Skeletal muscle tissue (tissue), 3 donors: ENCODE measurements at regions not wholly inside any gene's neighbourhood (a gene's known extent, or its start where the extent isn't known, plus 50 kb on each side); places are given as distances from the start of the nearest gene placed in this dataset.

Experiments
- H3K27ac ChIP-seq: one replicate; pipeline ENCODE4 v1.7.0; 2013; ENCODE audit warnings: mild to moderate bottlenecking, low read depth, low read length, inconsistent platforms
- H3K27me3 ChIP-seq, 3 donors: one replicate each; pipeline ENCODE4 v1.7.0; 2013; ENCODE audit warnings: low read length in 3 of 3; ENCODE audit not compliant: control insufficient read depth in 3 of 3, insufficient read depth in 3 of 3
- H3K36me3 ChIP-seq, 3 donors: one replicate each; pipeline ENCODE4 v1.7.0; 2013; ENCODE audit warnings: low read length in 3 of 3; ENCODE audit not compliant: control insufficient read depth in 3 of 3, insufficient read depth in 3 of 3
- H3K4me1 ChIP-seq, 3 donors: one replicate each; pipeline ENCODE4 v1.7.0; 2013; ENCODE audit warnings: low read length in 3 of 3, mild to moderate bottlenecking in 3 of 3; ENCODE audit not compliant: control insufficient read depth in 3 of 3, insufficient read depth in 3 of 3
- H3K4me3 ChIP-seq, 3 donors: one replicate each; pipeline ENCODE4 v1.7.0; 2013; ENCODE audit warnings: low read length in 3 of 3
- H3K9ac ChIP-seq, 3 donors: one replicate each; pipeline ENCODE4 v1.7.0; 2013; ENCODE audit warnings: low read length in 3 of 3, mild to moderate bottlenecking in 3 of 3, moderate library complexity in 2 of 3, low read depth in 1 of 3
- H3K9me3 ChIP-seq, 3 donors: one replicate each; pipeline ENCODE4 v1.7.0; 2013; ENCODE audit warnings: low read length in 3 of 3; ENCODE audit not compliant: control insufficient read depth in 3 of 3
- donor health status: Osteomylitis.

DNA sequence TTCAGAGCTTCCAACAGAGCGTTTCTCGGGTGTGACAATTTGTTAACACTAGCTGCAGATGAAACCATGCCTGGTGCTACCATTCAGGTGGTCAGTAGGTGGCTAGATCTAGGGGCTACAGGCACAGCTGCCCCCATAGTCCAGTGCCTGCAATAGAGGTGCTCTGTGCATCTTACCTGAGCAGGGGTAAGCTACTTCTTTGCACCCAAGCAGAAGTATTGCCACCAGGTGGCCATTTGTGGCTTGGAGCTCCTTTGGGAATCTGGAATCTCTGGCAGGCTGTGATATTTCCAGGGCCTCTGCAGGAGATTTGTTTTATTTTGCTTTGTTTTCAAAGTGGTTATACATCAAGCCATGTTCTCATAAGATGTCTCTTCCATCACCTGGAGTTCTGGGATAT lies 170.7 kb upstream of the PUDP start:
- Histone ChIP-seq H3K27ac (no peak overlapping the region), H3K36me3 (no peaks in the 10 kb centered on the region), H3K27me3 (no peaks in the 10 kb centered on the region), H3K9ac (no peak overlapping the region), H3K9me3 (no peaks in the 10 kb centered on the region), H3K4me3 (no peak overlapping the region), H3K4me1 (peaks cover 0 to 7% (median 6%) of the 10 kb centered on the region in 3 donors)

DNA sequence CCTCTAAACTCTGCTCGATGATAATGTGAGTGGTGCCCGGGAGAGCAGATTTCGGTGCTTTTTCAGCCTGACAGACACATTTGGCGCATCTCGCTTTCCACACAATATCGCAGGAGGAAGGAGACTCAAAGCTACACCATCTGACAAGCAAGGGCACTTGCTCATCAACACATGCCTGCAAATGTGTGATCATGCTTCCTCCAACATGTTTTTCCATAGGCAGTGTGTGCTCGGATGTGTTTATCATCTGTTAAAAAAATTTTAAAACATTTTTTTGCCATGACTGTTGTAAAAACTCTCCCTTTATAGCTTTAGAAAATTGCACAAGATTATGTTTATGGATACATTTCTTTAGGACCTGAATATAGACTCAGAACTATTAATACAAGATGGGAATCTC lies 170.3 kb upstream of the PUDP start:
- Histone ChIP-seq H3K4me3 (no peak overlapping the region), H3K9ac (no peak overlapping the region), H3K27ac (no peak overlapping the region), H3K9me3 (no peaks in the 10 kb centered on the region), H3K36me3 (no peaks in the 10 kb centered on the region), H3K27me3 (no peaks in the 10 kb centered on the region), H3K4me1 (peaks cover 0 to 7% (median 6%) of the 10 kb centered on the region in 3 donors)

GRCh38 chrX:7316887-7317286 lies 168.9 kb upstream of the PUDP start:
- H3K9ac ChIP-seq: no peak overlapping the region
- H3K4me1 ChIP-seq: peaks cover 0 to 7% (median 6%) of the 10 kb centered on the region in 3 donors
- H3K4me3 ChIP-seq: no peak overlapping the region
- H3K27me3 ChIP-seq: no peaks in the 10 kb centered on the region
- H3K27ac ChIP-seq: peak overlapping the region; percentile 10
- no peaks in the 10 kb centered on the region for H3K36me3 ChIP-seq
- H3K9me3 ChIP-seq: no peaks in the 10 kb centered on the region

GRCh38 chrX:7316280-7316679 lies 168.3 kb upstream of the PUDP start:
- Histone ChIP-seq H3K9ac (no peak overlapping the region), H3K36me3 (no peaks in the 10 kb centered on the region), H3K4me1 (peaks cover 0 to 7% (median 6%) of the 10 kb centered on the region in 3 donors), H3K27ac (peak overlapping the region; percentile 10), H3K9me3 (no peaks in the 10 kb centered on the region), H3K4me3 (no peak overlapping the region), H3K27me3 (no peaks in the 10 kb centered on the region)

- no peaks in the 10 kb centered on the region for H3K27me3 ChIP-seq
- H3K9ac ChIP-seq: peak overlapping the region in 1 of 3 donors; percentile 43
- no peaks in the 10 kb centered on the region for H3K9me3 ChIP-seq
- no peaks in the 10 kb centered on the region for H3K36me3 ChIP-seq
- H3K27ac ChIP-seq: no peak overlapping the region
- peak overlapping the region in 1 of 3 donors; percentile 22 for H3K4me3 ChIP-seq
- H3K4me1 ChIP-seq: peaks cover 0 to 7% (median 6%) of the 10 kb centered on the region in 3 donors
These were observed 166.5 kb upstream of the PUDP start for GRCh38 chrX:7314425-7314824.

DNA sequence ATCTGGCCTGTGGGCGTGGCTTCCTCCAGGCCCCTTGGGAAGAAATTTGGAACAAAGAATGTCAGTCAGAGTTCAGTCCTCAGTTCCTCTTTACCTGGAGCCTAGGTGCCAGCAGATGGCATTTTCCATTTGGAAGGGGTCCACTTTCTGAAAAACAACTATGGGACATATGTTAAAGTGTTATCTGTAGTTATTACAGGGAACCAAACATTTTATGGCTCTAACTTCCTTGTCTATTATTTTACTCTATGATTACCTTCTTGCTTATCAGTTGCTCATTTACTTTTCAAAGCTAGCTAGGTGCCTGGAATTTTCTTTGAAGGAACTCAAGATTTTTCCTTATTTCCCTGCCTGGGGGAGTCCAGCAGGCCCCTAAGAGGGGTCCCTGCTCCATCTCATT lies 159.8 kb upstream of the PUDP start:
- H3K36me3 ChIP-seq: peaks cover 0 to 16% (median 2%) of the 10 kb centered on the region in 3 donors
- H3K4me3 ChIP-seq: no peak overlapping the region
- no peaks in the 10 kb centered on the region for H3K9me3 ChIP-seq
- H3K4me1 ChIP-seq: no peaks in the 10 kb centered on the region
- no peak overlapping the region for H3K27ac ChIP-seq
- no peaks in the 10 kb centered on the region for H3K27me3 ChIP-seq
- H3K9ac ChIP-seq: no peak overlapping the region

GRCh38 chrX:7294483-7294882 lies 146.5 kb upstream of the PUDP start:
- Histone ChIP-seq H3K27me3 (no peaks in the 10 kb centered on the region), H3K4me1 (no peaks in the 10 kb centered on the region), H3K9ac (no peak overlapping the region), H3K27ac (no peak overlapping the region), H3K9me3 (no peaks in the 10 kb centered on the region), H3K4me3 (no peak overlapping the region), H3K36me3 (no peaks in the 10 kb centered on the region)

GRCh38 chrX:7286168-7286837 lies 138.3 kb upstream of the PUDP start:
- Histone ChIP-seq H3K27me3 (no peaks in the 10 kb centered on the region), H3K9ac (no peak overlapping the region), H3K9me3 (no peaks in the 10 kb centered on the region), H3K27ac (no peak overlapping the region), H3K36me3 (no peaks in the 10 kb centered on the region), H3K4me3 (no peak overlapping the region), H3K4me1 (no peaks in the 10 kb centered on the region)

DNA sequence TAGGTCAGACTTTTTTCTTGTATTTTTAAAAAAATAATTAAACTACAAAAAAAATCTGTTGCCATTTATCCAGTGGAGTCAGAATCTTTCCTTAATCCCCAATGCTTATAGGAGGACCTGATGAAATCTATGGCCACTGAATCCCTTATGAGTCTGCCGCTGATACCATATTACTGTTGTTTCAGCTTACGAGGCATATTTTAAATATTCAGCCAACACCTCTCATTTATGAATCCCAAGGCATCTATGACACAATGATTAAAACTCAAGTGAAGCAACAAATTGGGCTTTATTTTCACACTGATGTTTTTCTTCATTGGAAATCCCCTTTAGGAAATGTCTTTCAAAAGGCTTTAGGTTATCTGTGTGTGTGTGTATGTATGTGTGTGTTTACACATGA lies 137.8 kb upstream of the PUDP start:
- Histone ChIP-seq H3K9me3 (no peaks in the 10 kb centered on the region), H3K27me3 (no peaks in the 10 kb centered on the region)

DNA sequence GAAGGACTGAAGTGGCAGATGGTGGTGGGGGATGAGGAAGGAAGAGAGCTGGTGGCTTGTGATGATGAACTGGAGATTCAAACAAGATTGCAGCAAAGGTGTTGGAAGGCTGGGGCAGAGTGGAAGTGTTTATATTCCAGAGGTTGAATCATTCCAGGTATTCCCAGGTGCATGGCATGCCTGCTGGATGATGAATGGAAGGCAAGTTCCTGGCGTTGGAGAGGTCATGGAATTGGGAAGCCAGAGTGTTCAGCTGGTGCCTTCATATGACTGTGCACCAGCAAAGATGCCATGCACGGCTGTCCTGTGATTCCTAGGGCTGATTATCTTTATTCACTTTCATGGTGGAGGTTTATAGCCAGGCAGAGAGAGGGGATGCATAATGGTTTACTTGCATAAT lies 135.8 kb upstream of the PUDP start:
- Histone ChIP-seq H3K36me3 (no peaks in the 10 kb centered on the region), H3K27me3 (no peaks in the 10 kb centered on the region), H3K4me3 (no peak overlapping the region), H3K9ac (no peak overlapping the region), H3K27ac (no peak overlapping the region), H3K4me1 (peaks cover 0 to 11% (median 0%) of the 10 kb centered on the region in 3 donors), H3K9me3 (no peaks in the 10 kb centered on the region)

More for the DNA sequence above, 137.8 kb upstream of the PUDP start:
- Histone ChIP-seq H3K9ac (no peak overlapping the region), H3K4me3 (no peak overlapping the region), H3K27ac (no peak overlapping the region), H3K4me1 (peaks cover 0 to 1% (median 0%) of the 10 kb centered on the region in 3 donors), H3K36me3 (no peaks in the 10 kb centered on the region)
